Activated T-cell treated with anti-CD3 and anti-CD28 coated beads, Interleukin-2, amount 50 U/mL, for 72 hours (primary cell): ENCODE measurements at regions not wholly inside any gene's neighbourhood (a gene's known extent, or its start where the extent isn't known, plus 50 kb on each side); places are given as distances from the start of the nearest gene placed in this dataset.
"Not testable (repeated sequence)": the region's sequence is repeated elsewhere in the genome, so short reads cannot be mapped to it uniquely, and the experiment has no call there.

ENCODE experiments used
- ATAC-seq, 2 donors: fragments of 150-1000 bp; cut with Tn5 transposase; replicated peaks in 1 of 2; 2 replicates each; pipeline ENCODE4 v1.10.0; 2021; ENCODE audit warnings: moderate library complexity in 2 of 2, mild to moderate bottlenecking in 1 of 2
- DNase-seq, 2 donors: peaks; one replicate each; pipeline ENCODE4 v3.0.0; 2021 to 2022; ENCODE audit warnings: mixed read lengths in 1 of 2
- H3K27ac Mint-ChIP-seq: one replicate; pipeline ENCODE4 v1.8.0; 2022; ENCODE audit warnings: mild to moderate bottlenecking, moderate library complexity, mixed read lengths
- H3K27me3 Mint-ChIP-seq: one replicate; pipeline ENCODE4 v1.8.0; 2022; ENCODE audit warnings: low read depth, mixed read lengths
- H3K36me3 Mint-ChIP-seq, 2 donors: one replicate each; pipeline ENCODE4 v1.8.0; 2022; ENCODE audit warnings: mixed read lengths in 2 of 2, mild to moderate bottlenecking in 1 of 2; ENCODE audit not compliant: insufficient read depth in 2 of 2
- H3K4me1 Mint-ChIP-seq: one replicate; pipeline ENCODE4 v1.8.0; 2022; ENCODE audit warnings: low read depth, mixed read lengths
- H3K4me3 Mint-ChIP-seq, 2 donors: one replicate each; pipeline ENCODE4 v1.8.0; 2022; ENCODE audit warnings: mild to moderate bottlenecking in 2 of 2, mixed read lengths in 2 of 2, moderate library complexity in 2 of 2
- H3K9me3 Mint-ChIP-seq, 2 donors: one replicate each; pipeline ENCODE4 v1.8.0; 2022; ENCODE audit warnings: mixed read lengths in 2 of 2

- H3K27me3 Mint-ChIP-seq, result no peaks in the 10 kb centered on the region
- H3K36me3 Mint-ChIP-seq, result no peaks in the 10 kb centered on the region
- peaks cover 0 to 13% of the 10 kb centered on the region in 2 donors for H3K9me3 Mint-ChIP-seq
- no peak overlapping the region for H3K27ac Mint-ChIP-seq
- no peaks in the 10 kb centered on the region for H3K4me1 Mint-ChIP-seq
- DNase-seq, result no peak
- ATAC-seq, result no peak
- no peak overlapping the region for H3K4me3 Mint-ChIP-seq
Measured at GRCh38 chr18:30683836-30684235, 358.7 kb downstream of the DSC3 start.

DNA sequence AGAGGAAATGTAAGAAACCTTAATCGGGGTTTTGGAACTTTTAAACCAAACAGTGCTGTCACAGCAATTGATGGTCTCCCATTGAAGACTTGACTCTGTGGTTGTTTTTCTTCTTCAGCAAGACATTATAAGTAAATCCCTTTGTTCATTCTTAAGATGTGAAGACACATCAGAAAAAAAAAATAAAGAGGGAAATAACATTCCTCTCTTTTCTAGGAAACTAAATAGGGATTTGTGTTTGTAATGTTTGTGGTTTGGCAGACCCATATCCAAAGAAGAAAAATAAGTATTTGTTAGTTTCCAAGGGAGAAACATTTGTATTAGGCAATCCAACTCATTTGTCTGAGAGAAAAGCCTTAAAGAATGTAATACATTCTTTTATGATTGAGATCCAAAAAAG lies 359.9 kb downstream of the DSC3 start:
- peaks cover 0 to 9% of the 10 kb centered on the region in 2 donors for H3K9me3 Mint-ChIP-seq
- H3K36me3 Mint-ChIP-seq, result no peaks in the 10 kb centered on the region
- ATAC-seq (no peak), DNase-seq (no peak)
- no peak overlapping the region for H3K4me3 Mint-ChIP-seq
- H3K27me3 Mint-ChIP-seq, result no peaks in the 10 kb centered on the region
- H3K27ac Mint-ChIP-seq, result no peak overlapping the region
- no peaks in the 10 kb centered on the region for H3K4me1 Mint-ChIP-seq

GRCh38 chr18:30679285-30679930 lies 363.1 kb downstream of the DSC3 start:
- H3K27ac Mint-ChIP-seq, result no peak overlapping the region
- no peaks in the 10 kb centered on the region for H3K4me1 Mint-ChIP-seq
- H3K36me3 Mint-ChIP-seq, result no peaks in the 10 kb centered on the region
- H3K27me3 Mint-ChIP-seq, result no peaks in the 10 kb centered on the region
- DNase-seq (no peak), ATAC-seq (no peak)
- no peak overlapping the region for H3K4me3 Mint-ChIP-seq
- H3K9me3 Mint-ChIP-seq, result peaks cover 0 to 2% of the 10 kb centered on the region in 2 donors

DNA sequence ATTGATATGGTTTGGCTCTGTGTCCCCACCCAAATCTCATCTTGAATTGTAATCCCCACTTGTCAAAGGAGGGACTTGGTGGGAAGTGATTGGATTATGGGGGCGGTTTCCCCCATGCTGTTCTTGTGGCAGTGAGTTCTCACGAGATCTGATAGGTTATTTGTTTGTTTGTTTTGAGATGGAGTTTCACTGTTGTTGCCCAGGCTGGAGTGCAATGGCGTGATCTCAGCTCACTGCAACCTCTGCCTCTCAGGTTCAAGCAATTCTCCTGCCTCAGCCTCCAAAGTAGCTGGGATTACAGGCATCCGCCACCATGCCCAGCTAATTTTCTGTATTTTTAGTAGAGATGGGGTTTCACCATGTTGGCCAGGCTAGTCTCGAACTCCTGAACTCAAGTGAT lies 364.7 kb downstream of the DSC3 start:
- DNase-seq, ATAC-seq, H3K9me3 Mint-ChIP-seq, H3K27me3 Mint-ChIP-seq, H3K36me3 Mint-ChIP-seq, H3K4me1 Mint-ChIP-seq, H3K27ac Mint-ChIP-seq, H3K4me3 Mint-ChIP-seq: not testable (repeated sequence)

DNA sequence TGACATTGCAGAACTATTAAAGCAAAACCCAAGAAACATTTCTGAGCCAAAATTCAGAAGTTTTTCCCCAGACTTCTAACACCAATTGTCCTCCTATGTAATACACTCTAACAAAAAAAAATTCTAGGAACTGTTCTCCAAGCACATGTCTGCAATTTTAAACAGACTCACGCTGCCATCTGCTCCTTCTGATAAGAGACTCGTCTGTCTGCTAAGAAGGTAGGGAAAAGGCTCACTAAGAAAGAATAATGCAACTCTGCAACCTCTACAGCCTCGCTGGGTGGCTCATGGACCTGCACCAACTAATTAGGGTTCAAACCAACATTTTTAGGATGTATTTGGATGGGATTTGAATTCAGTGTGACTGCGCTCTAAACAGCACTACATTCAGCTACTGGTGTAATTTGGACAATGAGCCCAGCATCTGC lies 366.5 kb downstream of the DSC3 start:
- Mint-ChIP-seq H3K36me3 (no peaks in the 10 kb centered on the region), H3K9me3 (peaks cover 0 to 2% of the 10 kb centered on the region in 2 donors)
- ATAC-seq, result no peak

DNA sequence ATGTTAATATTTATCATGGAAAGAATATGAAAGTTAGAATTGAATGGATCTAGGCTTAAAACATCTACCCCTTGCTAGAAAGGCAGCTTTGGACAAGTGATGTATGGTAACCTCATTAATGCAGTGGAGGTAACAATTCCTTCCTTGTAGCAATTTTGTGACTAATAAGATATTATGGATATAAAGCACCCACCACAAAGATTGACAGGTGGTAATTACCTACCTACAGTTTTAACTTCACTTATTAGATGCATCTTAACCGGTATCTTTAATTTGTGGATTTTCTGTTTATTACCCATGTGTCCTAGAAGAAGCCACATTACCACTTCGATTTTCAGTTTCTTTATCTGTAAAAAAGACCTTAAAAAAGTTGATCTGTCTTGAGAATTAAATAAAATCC lies 367.0 kb downstream of the DSC3 start:
- Mint-ChIP-seq H3K36me3 (no peaks in the 10 kb centered on the region), H3K27ac (no peak overlapping the region), H3K4me1 (no peaks in the 10 kb centered on the region), H3K27me3 (no peaks in the 10 kb centered on the region), H3K4me3 (no peak overlapping the region), H3K9me3 (peaks cover 0 to 4% of the 10 kb centered on the region in 2 donors)
- no peak for ATAC-seq
- no peak for DNase-seq

More for the DNA sequence above, 366.5 kb downstream of the DSC3 start:
- Mint-ChIP-seq H3K4me3 (no peak overlapping the region), H3K4me1 (no peaks in the 10 kb centered on the region), H3K27me3 (no peaks in the 10 kb centered on the region), H3K27ac (no peak overlapping the region)
- no peak for DNase-seq

DNA sequence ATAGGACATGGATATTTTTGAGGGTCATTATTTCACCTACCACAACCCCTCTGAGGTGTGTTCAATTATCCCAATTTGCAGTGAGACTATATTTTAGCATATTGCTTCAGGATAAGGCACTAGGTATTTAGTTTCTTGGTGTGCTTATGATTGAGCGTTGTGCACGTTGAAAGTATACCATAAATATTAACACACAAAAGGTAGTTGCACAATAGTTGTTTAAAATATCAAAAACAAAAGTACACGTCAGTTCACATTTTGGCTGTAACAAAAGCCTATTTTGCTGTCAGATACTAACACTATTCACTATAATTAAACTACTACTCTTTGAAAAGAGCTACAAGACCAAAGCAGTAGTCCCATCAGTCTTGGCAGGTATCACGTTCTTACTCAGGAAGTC lies 367.5 kb downstream of the DSC3 start:
- Mint-ChIP-seq H3K27ac (no peak overlapping the region), H3K9me3 (peaks cover 0 to 8% of the 10 kb centered on the region in 2 donors), H3K4me1 (no peaks in the 10 kb centered on the region), H3K36me3 (no peaks in the 10 kb centered on the region), H3K27me3 (no peaks in the 10 kb centered on the region), H3K4me3 (no peak overlapping the region)
- DNase-seq, result no peak
- no peak for ATAC-seq

DNA sequence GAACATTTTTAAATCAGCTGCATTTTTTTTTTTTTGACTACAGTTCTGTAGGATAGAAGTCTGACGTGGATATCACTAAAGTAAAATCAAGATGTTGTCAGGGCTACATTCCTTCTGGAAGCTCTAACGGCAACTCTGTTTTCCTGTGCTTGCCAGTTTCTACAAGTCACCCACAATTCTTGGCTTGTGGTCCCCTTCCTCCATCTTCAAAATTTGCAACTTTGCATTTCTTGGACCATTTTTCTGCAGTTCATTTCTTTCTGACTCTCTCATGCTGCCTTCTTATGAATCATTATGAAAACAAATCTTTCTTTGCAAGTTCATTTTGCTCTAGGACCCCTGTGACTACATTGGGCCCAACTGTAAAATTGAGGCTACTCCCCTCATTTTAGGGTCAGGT lies 367.9 kb downstream of the DSC3 start:
- DNase-seq (no peak), ATAC-seq (no peak)
- Mint-ChIP-seq H3K9me3 (peaks cover 0 to 8% of the 10 kb centered on the region in 2 donors), H3K4me3 (no peak overlapping the region), H3K36me3 (no peaks in the 10 kb centered on the region), H3K27me3 (no peaks in the 10 kb centered on the region), H3K4me1 (no peaks in the 10 kb centered on the region), H3K27ac (no peak overlapping the region)

GRCh38 chr18:30672439-30672838 lies 370.1 kb downstream of the DSC3 start:
- not testable (repeated sequence) for H3K4me1 Mint-ChIP-seq, H3K27me3 Mint-ChIP-seq, ATAC-seq, H3K27ac Mint-ChIP-seq, H3K36me3 Mint-ChIP-seq, H3K4me3 Mint-ChIP-seq, DNase-seq, H3K9me3 Mint-ChIP-seq

GRCh38 chr18:30658306-30658705 lies 384.2 kb downstream of the DSC3 start:
- Mint-ChIP-seq H3K9me3 (peaks cover 8 to 12% of the 10 kb centered on the region in 2 donors), H3K4me3 (no peak overlapping the region), H3K4me1 (no peaks in the 10 kb centered on the region), H3K36me3 (peaks cover 4% of the 10 kb centered on the region in 2 donors), H3K27ac (no peak overlapping the region), H3K27me3 (no peaks in the 10 kb centered on the region)
- DNase-seq (no peak), ATAC-seq (no peak)

- no peaks in the 10 kb centered on the region for H3K4me1 Mint-ChIP-seq
- no peaks in the 10 kb centered on the region for H3K9me3 Mint-ChIP-seq
- no peaks in the 10 kb centered on the region for H3K36me3 Mint-ChIP-seq
- no peak for DNase-seq
- no peak for ATAC-seq
- no peak overlapping the region for H3K4me3 Mint-ChIP-seq
- no peak overlapping the region for H3K27ac Mint-ChIP-seq
- H3K27me3 Mint-ChIP-seq, result no peaks in the 10 kb centered on the region
Measured at GRCh38 chr18:30652387-30652786, 390.2 kb downstream of the DSC3 start.

- no peak overlapping the region for H3K27ac Mint-ChIP-seq
- H3K27me3 Mint-ChIP-seq, result no peaks in the 10 kb centered on the region
- H3K9me3 Mint-ChIP-seq, result no peaks in the 10 kb centered on the region
- no peak overlapping the region for H3K4me3 Mint-ChIP-seq
- DNase-seq (no peak), ATAC-seq (no peak)
- no peaks in the 10 kb centered on the region for H3K4me1 Mint-ChIP-seq
- H3K36me3 Mint-ChIP-seq, result no peaks in the 10 kb centered on the region
Measured at GRCh38 chr18:30650499-30650898, 392.0 kb downstream of the DSC3 start.

- Mint-ChIP-seq H3K9me3 (peaks cover 5% of the 10 kb centered on the region in 2 donors), H3K27ac (no peak overlapping the region), H3K4me3 (no peak overlapping the region), H3K27me3 (no peaks in the 10 kb centered on the region), H3K36me3 (no peaks in the 10 kb centered on the region), H3K4me1 (no peaks in the 10 kb centered on the region)
- no peak for ATAC-seq
- no peak for DNase-seq
Measured at GRCh38 chr18:30644158-30644557, 398.4 kb downstream of the DSC3 start.

DNA sequence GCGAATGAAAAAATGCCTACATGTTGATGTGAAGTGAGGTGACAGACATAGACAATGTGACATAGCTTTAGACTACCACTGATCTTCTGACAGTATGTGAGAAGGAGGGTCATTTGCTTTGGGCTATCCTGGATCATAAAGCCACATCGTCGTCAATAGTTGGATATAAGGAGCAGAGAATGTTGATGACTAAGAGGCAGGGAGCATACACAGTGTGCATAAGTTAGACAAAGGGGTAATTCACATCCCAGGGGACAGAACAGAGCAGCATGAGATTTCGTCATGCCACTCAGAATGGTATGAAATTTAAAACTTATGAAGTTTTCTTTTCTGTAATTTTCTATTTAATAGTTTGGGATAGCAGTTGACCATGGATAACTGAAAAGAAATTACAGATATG lies 403.2 kb downstream of the DSC3 start:
- H3K36me3 Mint-ChIP-seq, result peaks cover 0 to 3% of the 10 kb centered on the region in 2 donors
- H3K4me1 Mint-ChIP-seq, result no peaks in the 10 kb centered on the region
- peaks cover 8 to 11% of the 10 kb centered on the region in 2 donors for H3K9me3 Mint-ChIP-seq
- no peaks in the 10 kb centered on the region for H3K27me3 Mint-ChIP-seq
- DNase-seq (no peak), ATAC-seq (no peak)
- no peak overlapping the region for H3K4me3 Mint-ChIP-seq
- H3K27ac Mint-ChIP-seq, result no peak overlapping the region
